ENCODE measurements at regions not wholly inside any gene's neighbourhood (a gene's known extent, or its start where the extent isn't known, plus 50 kb on each side); places are given as distances from the start of the nearest gene placed in this dataset.

- H3K27ac ChIP-seq (ENCODE audit: low read length, poor library complexity, severe bottlenecking): no peak overlapping the region
- no peak overlapping the region for H2BK120ac ChIP-seq (ENCODE audit: low read depth, low read length)
- peaks cover 5% of the 10 kb centered on the region for H3K9me3 ChIP-seq (ENCODE audit: control insufficient read depth, low read length)
- H3K4me3 ChIP-seq (ENCODE audit: insufficient read depth in 1 of 2, low read depth in 1 of 2, low read length in 2 of 2): no peak overlapping the region
- H3K27me3 ChIP-seq (ENCODE audit: control insufficient read depth in 1 of 2, insufficient read depth in 1 of 2, low read length in 2 of 2): no peaks in the 10 kb centered on the region
- H2BK5ac ChIP-seq (ENCODE audit: low read depth, low read length, poor library complexity, severe bottlenecking): no peak overlapping the region
- no peak for DNase-seq
- no peak overlapping the region for H3K23ac ChIP-seq (ENCODE audit: low read length in 2 of 2)
- H2BK12ac ChIP-seq (ENCODE audit: low read length in 2 of 2): no peak overlapping the region
- no peak overlapping the region for H3K9ac ChIP-seq (ENCODE audit: low read length)
- H4K91ac ChIP-seq (ENCODE audit: low read length): no peak overlapping the region
- H3K4me1 ChIP-seq (ENCODE audit: control insufficient read depth, insufficient read depth, low read depth, low read length): no peaks in the 10 kb centered on the region
- no peak overlapping the region for H3K4ac ChIP-seq (ENCODE audit: low read depth in 1 of 2, low read length in 2 of 2)
- H3K14ac ChIP-seq (ENCODE audit: low read length in 2 of 2): no peak overlapping the region
- WGBS: 93% methylated on average over 4 of the region's 4 CpGs
- H2BK15ac ChIP-seq (ENCODE audit: low read depth, poor library complexity, severe bottlenecking): no peak overlapping the region
- H3K79me1 ChIP-seq (replicated peaks; ENCODE audit: low read length, poor library complexity, severe bottlenecking): no peaks in the 10 kb centered on the region
- no peaks in the 10 kb centered on the region for H3K36me3 ChIP-seq (ENCODE audit: control insufficient read depth in 1 of 2, insufficient read depth in 2 of 2, low read depth in 1 of 2, low read length in 2 of 2)
- no peak overlapping the region for H3K4me2 ChIP-seq (ENCODE audit: low read length, poor library complexity, severe bottlenecking)
- no peak overlapping the region for H3K18ac ChIP-seq (ENCODE audit: low read depth in 1 of 2, low read length in 2 of 2)
- H2AFZ ChIP-seq (ENCODE audit: low read depth, low read length): no peak overlapping the region
- no peak overlapping the region for H2AK5ac ChIP-seq (ENCODE audit: low read length, severe bottlenecking)
- H4K8ac ChIP-seq (ENCODE audit: low read length): no peak overlapping the region
These were observed 545.1 kb upstream of the NR5A2 start for GRCh38 chr1:199482426-199482825.

DNA sequence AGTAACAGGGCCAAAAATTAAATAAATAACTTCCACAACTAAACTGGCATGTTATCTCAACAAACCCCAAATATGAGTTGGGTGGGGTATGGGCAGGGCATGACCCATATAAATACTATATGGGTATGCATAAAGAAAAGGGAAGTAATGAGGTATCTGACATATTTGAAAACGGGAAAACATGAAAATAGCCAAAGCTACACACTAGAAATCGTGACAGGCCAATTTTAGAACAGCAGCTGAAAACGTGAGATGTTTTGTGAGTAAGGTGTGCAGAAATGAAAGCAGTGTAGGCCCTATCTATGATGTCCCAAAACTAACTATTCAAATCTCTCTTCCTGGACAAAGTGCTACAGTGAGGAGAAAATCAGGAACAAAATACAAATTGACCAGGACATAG lies 537.9 kb upstream of the NR5A2 start:
- 87% methylated on average over 2 of the region's 3 CpGs for WGBS
- Histone ChIP-seq H4K8ac (ENCODE audit: low read length) (no peak overlapping the region), H3K4me2 (ENCODE audit: low read length, poor library complexity, severe bottlenecking) (no peak overlapping the region), H3K27me3 (ENCODE audit: control insufficient read depth in 1 of 2, insufficient read depth in 1 of 2, low read length in 2 of 2) (no peaks in the 10 kb centered on the region), H3K14ac (ENCODE audit: low read length in 2 of 2) (no peak overlapping the region), H3K9me3 (ENCODE audit: control insufficient read depth, low read length) (peaks cover 18% of the 10 kb centered on the region), H3K18ac (ENCODE audit: low read depth in 1 of 2, low read length in 2 of 2) (no peak overlapping the region), H2BK5ac (ENCODE audit: low read depth, low read length, poor library complexity, severe bottlenecking) (no peak overlapping the region), H2AFZ (ENCODE audit: low read depth, low read length) (no peak overlapping the region), H3K9ac (ENCODE audit: low read length) (no peak overlapping the region), H3K4ac (ENCODE audit: low read depth in 1 of 2, low read length in 2 of 2) (no peak overlapping the region), H2BK15ac (ENCODE audit: low read depth, poor library complexity, severe bottlenecking) (no peak overlapping the region), H3K36me3 (ENCODE audit: control insufficient read depth in 1 of 2, insufficient read depth in 2 of 2, low read depth in 1 of 2, low read length in 2 of 2) (no peaks in the 10 kb centered on the region), H3K79me1 (replicated peaks; ENCODE audit: low read length, poor library complexity, severe bottlenecking) (no peaks in the 10 kb centered on the region), H3K27ac (ENCODE audit: low read length, poor library complexity, severe bottlenecking) (no peak overlapping the region), H3K4me3 (ENCODE audit: insufficient read depth in 1 of 2, low read depth in 1 of 2, low read length in 2 of 2) (no peak overlapping the region), H2BK12ac (ENCODE audit: low read length in 2 of 2) (no peak overlapping the region), H3K23ac (ENCODE audit: low read length in 2 of 2) (no peak overlapping the region), H3K4me1 (ENCODE audit: control insufficient read depth, insufficient read depth, low read depth, low read length) (no peaks in the 10 kb centered on the region), H2BK120ac (ENCODE audit: low read depth, low read length) (no peak overlapping the region), H4K91ac (ENCODE audit: low read length) (no peak overlapping the region), H2AK5ac (ENCODE audit: low read length, severe bottlenecking) (no peak overlapping the region)
- DNase-seq: no peak

GRCh38 chr1:199490769-199491527 lies 536.6 kb upstream of the NR5A2 start:
- DNase-seq: no peak
- WGBS: 96% methylated on average over 2 of the region's 2 CpGs
- no peak overlapping the region for H3K23ac ChIP-seq (ENCODE audit: low read length in 2 of 2)

GRCh38 chr1:199495432-199495831 lies 532.1 kb upstream of the NR5A2 start:
- H2BK5ac ChIP-seq (ENCODE audit: low read depth, low read length, poor library complexity, severe bottlenecking): no peak overlapping the region
- H3K9me3 ChIP-seq (ENCODE audit: control insufficient read depth, low read length): peaks cover 26% of the 10 kb centered on the region
- no peak overlapping the region for H2AFZ ChIP-seq (ENCODE audit: low read depth, low read length)
- no peak overlapping the region for H3K18ac ChIP-seq (ENCODE audit: low read depth in 1 of 2, low read length in 2 of 2)
- H2BK12ac ChIP-seq (ENCODE audit: low read length in 2 of 2): no peak overlapping the region
- H3K4ac ChIP-seq (ENCODE audit: low read depth in 1 of 2, low read length in 2 of 2): no peak overlapping the region
- no peak overlapping the region for H2AK5ac ChIP-seq (ENCODE audit: low read length, severe bottlenecking)
- no peak overlapping the region for H3K4me2 ChIP-seq (ENCODE audit: low read length, poor library complexity, severe bottlenecking)
- no peak overlapping the region for H3K14ac ChIP-seq (ENCODE audit: low read length in 2 of 2)
- no peak overlapping the region for H4K8ac ChIP-seq (ENCODE audit: low read length)
- H2BK15ac ChIP-seq (ENCODE audit: low read depth, poor library complexity, severe bottlenecking): no peak overlapping the region
- H2BK120ac ChIP-seq (ENCODE audit: low read depth, low read length): no peak overlapping the region
- no peaks in the 10 kb centered on the region for H3K4me1 ChIP-seq (ENCODE audit: control insufficient read depth, insufficient read depth, low read depth, low read length)
- no peaks in the 10 kb centered on the region for H3K27me3 ChIP-seq (ENCODE audit: control insufficient read depth in 1 of 2, insufficient read depth in 1 of 2, low read length in 2 of 2)
- H3K27ac ChIP-seq (ENCODE audit: low read length, poor library complexity, severe bottlenecking): no peak overlapping the region
- H3K23ac ChIP-seq (ENCODE audit: low read length in 2 of 2): no peak overlapping the region
- H3K79me1 ChIP-seq (replicated peaks; ENCODE audit: low read length, poor library complexity, severe bottlenecking): no peaks in the 10 kb centered on the region
- no CpG with 5 or more reads among the region's 3 CpGs for WGBS
- no peak overlapping the region for H3K4me3 ChIP-seq (ENCODE audit: insufficient read depth in 1 of 2, low read depth in 1 of 2, low read length in 2 of 2)
- no peak for DNase-seq
- no peak overlapping the region for H3K9ac ChIP-seq (ENCODE audit: low read length)
- H4K91ac ChIP-seq (ENCODE audit: low read length): no peak overlapping the region
- H3K36me3 ChIP-seq (ENCODE audit: control insufficient read depth in 1 of 2, insufficient read depth in 2 of 2, low read depth in 1 of 2, low read length in 2 of 2): no peaks in the 10 kb centered on the region

More at GRCh38 chr1:199490769-199491527, 536.6 kb upstream of the NR5A2 start:
- H3K4me2 ChIP-seq (ENCODE audit: low read length, poor library complexity, severe bottlenecking): no peak overlapping the region
- H3K79me1 ChIP-seq (replicated peaks; ENCODE audit: low read length, poor library complexity, severe bottlenecking): no peaks in the 10 kb centered on the region
- H4K91ac ChIP-seq (ENCODE audit: low read length): no peak overlapping the region
- no peaks in the 10 kb centered on the region for H3K4me1 ChIP-seq (ENCODE audit: control insufficient read depth, insufficient read depth, low read depth, low read length)
- no peak overlapping the region for H2AK5ac ChIP-seq (ENCODE audit: low read length, severe bottlenecking)
- H3K27me3 ChIP-seq (ENCODE audit: control insufficient read depth in 1 of 2, insufficient read depth in 1 of 2, low read length in 2 of 2): no peaks in the 10 kb centered on the region
- peak overlapping the region; percentile 49 for H3K27ac ChIP-seq (ENCODE audit: low read length, poor library complexity, severe bottlenecking)
- no peak overlapping the region for H4K8ac ChIP-seq (ENCODE audit: low read length)
- no peak overlapping the region for H2BK15ac ChIP-seq (ENCODE audit: low read depth, poor library complexity, severe bottlenecking)
- H3K9me3 ChIP-seq (ENCODE audit: control insufficient read depth, low read length): peaks cover 27% of the 10 kb centered on the region
- no peak overlapping the region for H2BK5ac ChIP-seq (ENCODE audit: low read depth, low read length, poor library complexity, severe bottlenecking)
- H2BK120ac ChIP-seq (ENCODE audit: low read depth, low read length): no peak overlapping the region
- H3K18ac ChIP-seq (ENCODE audit: low read depth in 1 of 2, low read length in 2 of 2): no peak overlapping the region
- no peak overlapping the region for H2AFZ ChIP-seq (ENCODE audit: low read depth, low read length)
- no peak overlapping the region for H3K9ac ChIP-seq (ENCODE audit: low read length)
- H3K14ac ChIP-seq (ENCODE audit: low read length in 2 of 2): no peak overlapping the region
- H3K4me3 ChIP-seq (ENCODE audit: insufficient read depth in 1 of 2, low read depth in 1 of 2, low read length in 2 of 2): no peak overlapping the region
- H3K4ac ChIP-seq (ENCODE audit: low read depth in 1 of 2, low read length in 2 of 2): no peak overlapping the region
- no peak overlapping the region for H2BK12ac ChIP-seq (ENCODE audit: low read length in 2 of 2)
- H3K36me3 ChIP-seq (ENCODE audit: control insufficient read depth in 1 of 2, insufficient read depth in 2 of 2, low read depth in 1 of 2, low read length in 2 of 2): no peaks in the 10 kb centered on the region

Data from mesenchymal stem cell (in vitro differentiated cells and primary cell).